ENCODE measurements at regions not wholly inside any gene's neighbourhood (a gene's known extent, or its start where the extent isn't known, plus 50 kb on each side); places are given as distances from the start of the nearest gene placed in this dataset.

GRCh38 chr21:28294051-28294450 lies 698.6 kb downstream of the LTN1 start:
- TF ChIP-seq CTCF (IDR thresholded peaks at IDR 0.05; ENCODE audit: insufficient read depth, low read length, poor library complexity, severe bottlenecking) (no peak), EZH2phosphoT487 (conservative IDR thresholded peaks at IDR 0.05; ENCODE audit: low read length) (no peak)
